ENCODE measurements at regions not wholly inside any gene's neighbourhood (a gene's known extent, or its start where the extent isn't known, plus 50 kb on each side); places are given as distances from the start of the nearest gene placed in this dataset.

GRCh38 chr3:713006-713621 is 379.7 kb upstream of the CNTN6 start (continued):
- TF ChIP-seq CHD1 (IDR thresholded peaks at IDR 0.05; ENCODE audit: low read depth, low read length) (no peak), NANOG (IDR thresholded peaks at IDR 0.05; ENCODE audit: insufficient read depth, low read depth, low read length, poor library complexity, severe bottlenecking) (no peak), TCF12 (IDR thresholded peaks at IDR 0.05; ENCODE audit: low read depth, low read length) (no peak)

Data from H1 (cell line).